PC-3 (cell line): ENCODE measurements at regions not wholly inside any gene's neighbourhood (a gene's known extent, or its start where the extent isn't known, plus 50 kb on each side); places are given as distances from the start of the nearest gene placed in this dataset.
"Not testable (repeated sequence)": the region's sequence is repeated elsewhere in the genome, so short reads cannot be mapped to it uniquely, and the experiment has no call there.

Experiments
- ATAC-seq: fragments of 200-7000 bp; cut with Tn5 transposase; 2 replicates; pipeline ENCODE4 v1.9.1; 2020; ENCODE audit warnings: mild to moderate bottlenecking, moderate library complexity
- BruUV-seq: library from RNA; stranded (reverse); fragments of 400-500 nt; replicated peaks from 2 replicates; lab custom pipeline; 2021; lab: Mats Ljungman, UMichigan
- CTCF ChIA-PET: fragments of 300-600 bp; sonication (Branson Sonifier 250); formaldehyde crosslinking; loops from one replicate; lab custom pipeline; 2022; ENCODE audit warnings: antibody characterized with exemption; lab: Charles Lee
- POLR2A ChIA-PET: fragments of 300-600 bp; sonication (Branson Sonifier 250); formaldehyde crosslinking; loops from one replicate; lab custom pipeline; 2022; ENCODE audit warnings: antibody characterized with exemption; ENCODE audit not compliant: unreplicated experiment; lab: Charles Lee
- DNase-seq: peaks from one replicate; pipeline ENCODE4 v3.0.0-alpha.2; 2015
- H2AFZ ChIP-seq: fragments of 300-600 bp; sonication (generic); 2 replicates; pipeline ENCODE4 v1.6.0; 2016; ENCODE audit warnings: antibody characterized with exemption, low read length
- H3F3A ChIP-seq: fragments of 300-600 bp; sonication (generic); one replicate; pipeline ENCODE4 v1.6.0; 2017; ENCODE audit warnings: antibody characterized with exemption, low read length, control low read depth, mild to moderate bottlenecking; ENCODE audit not compliant: unreplicated experiment
- H3K27ac ChIP-seq: fragments of 300-600 bp; sonication (generic); 2 replicates; pipeline ENCODE4 v1.5.1; 2016; ENCODE audit warnings: mild to moderate bottlenecking, low read length
- H3K27me3 ChIP-seq: fragments of 300-600 bp; sonication (generic); 2 replicates; pipeline ENCODE4 v1.6.1; 2016; ENCODE audit warnings: low read length, mixed read lengths
- H3K36me3 ChIP-seq: fragments of 300-600 bp; sonication (generic); 2 replicates; pipeline ENCODE4 v1.6.1; 2016; ENCODE audit warnings: low read depth, mixed run types, low read length, mixed read lengths
- H3K4me1 ChIP-seq: fragments of 300-600 bp; sonication (generic); 2 replicates; pipeline ENCODE4 v1.5.1; 2016; ENCODE audit warnings: low read length; ENCODE audit not compliant: insufficient read depth
- H3K4me2 ChIP-seq: fragments of 300-600 bp; sonication (generic); 2 replicates; pipeline ENCODE4 v1.6.0; 2016; ENCODE audit warnings: low read length
- H3K4me3 ChIP-seq: fragments of 300-600 bp; sonication (generic); 2 replicates; pipeline ENCODE4 v1.5.1; 2016; ENCODE audit warnings: mild to moderate bottlenecking, low read length, mixed read lengths
- H3K79me2 ChIP-seq: fragments of 300-600 bp; sonication (generic); 2 replicates; pipeline ENCODE4 v1.6.1; 2017; ENCODE audit warnings: low read length, mixed read lengths
- H3K9ac ChIP-seq: fragments of 300-600 bp; sonication (generic); 2 replicates; pipeline ENCODE4 v1.6.0; 2016; ENCODE audit warnings: mild to moderate bottlenecking, low read length
- H3K9me2 ChIP-seq: fragments of 300-600 bp; sonication (generic); replicated peaks from 2 replicates; pipeline ENCODE4 v1.6.1; 2016; ENCODE audit warnings: mixed run types, low read length, mixed read lengths
- H3K9me3 ChIP-seq: fragments of 300-600 bp; sonication (generic); 2 replicates; pipeline ENCODE4 v1.6.1; 2016; ENCODE audit warnings: low read length, mixed read lengths
- H4K20me1 ChIP-seq: fragments of 300-600 bp; sonication (generic); 2 replicates; pipeline ENCODE4 v1.6.1; 2016; ENCODE audit warnings: low read length, mixed read lengths
- CTCF ChIP-seq: fragments of 300-600 bp; sonication (generic); conservative IDR thresholded peaks from 2 replicates; pipeline ENCODE4 v1.5.1; 2017; ENCODE audit warnings: antibody characterized with exemption, low read depth, mild to moderate bottlenecking, low read length
- EZH2 ChIP-seq: fragments of 300-600 bp; sonication (generic); IDR thresholded peaks from one replicate; pipeline ENCODE4 v1.6.1; 2017; ENCODE audit warnings: antibody characterized with exemption, mild to moderate bottlenecking, low read length; ENCODE audit not compliant: unreplicated experiment
- EZH2phosphoT487 ChIP-seq: fragments of 300-600 bp; sonication (generic); IDR thresholded peaks from 2 replicates; pipeline ENCODE4 v1.6.1; 2018; ENCODE audit warnings: mild to moderate bottlenecking, antibody characterized with exemption, low read length, borderline replicate concordance
- intact Hi-C: fragments of 100-400 bp; cut with micrococcal nuclease; formaldehyde crosslinking; loops from 2 replicates; pipeline ENCODE4 v1.9.0; 2023

- H3K9ac ChIP-seq, result peak overlapping the region; percentile 20; the same call in 1 of the 2 replicates
- TF ChIP-seq CTCF, result no peak
- no peak for TF ChIP-seq EZH2phosphoT487
- no peak for TF ChIP-seq EZH2
- intact Hi-C loops, result loop anchor here (1.0 to 2.0 kb wide), 2 partner anchors 40 to 64 kb away; no protein-coding TSS in a partner anchor
- no peaks in the 10 kb centered on the region for H4K20me1 ChIP-seq
- no peaks in the 10 kb centered on the region for H3K79me2 ChIP-seq
- peak overlapping the region; percentile 35; the same call in 1 of the 2 replicates for H2AFZ ChIP-seq
- H3F3A ChIP-seq, result no peaks in the 10 kb centered on the region
- peak overlapping the region; percentile 54 for H3K4me2 ChIP-seq
- no TSS peak for BruUV-seq
- no peaks in the 10 kb centered on the region for H3K36me3 ChIP-seq
- DNase-seq (peak; percentile 94), ATAC-seq (peak; percentile 97)
- H3K27ac ChIP-seq, result peak overlapping the region; percentile 71
- ChIA-PET CTCF (no interaction called here), POLR2A (interaction anchor here (0.5 to 0.7 kb wide), 3 partner anchors 15 to 249 kb away, joined by 3 to 5 read pairs (median 3); no protein-coding TSS in a partner anchor)
- no peaks in the 10 kb centered on the region for H3K9me2 ChIP-seq
- no peaks in the 10 kb centered on the region for H3K9me3 ChIP-seq
- H3K4me3 ChIP-seq, result no peak overlapping the region
- H3K4me1 ChIP-seq, result peaks cover 38% of the 10 kb centered on the region
- H3K27me3 ChIP-seq, result no peaks in the 10 kb centered on the region
These were observed 56.2 kb upstream of the ABLIM1 start for GRCh38 chr10:114714281-114714741.

GRCh38 chr10:114715171-114715670, 57.1 kb upstream of the ABLIM1 start:
- DNase-seq (peak; percentile 57), ATAC-seq (peak; percentile 43; the same call in 1 of the 2 replicates)
- Histone ChIP-seq H3K4me1 (peaks cover 32% of the 10 kb centered on the region), H3K4me2 (peak overlapping the region; percentile 54), H3F3A (no peaks in the 10 kb centered on the region), H2AFZ (no peak overlapping the region), H3K27me3 (no peaks in the 10 kb centered on the region), H3K36me3 (no peaks in the 10 kb centered on the region), H3K9me3 (no peaks in the 10 kb centered on the region), H3K4me3 (peak overlapping the region; percentile 30; the same call in 1 of the 2 replicates), H3K79me2 (no peaks in the 10 kb centered on the region), H3K27ac (peak overlapping the region; percentile 71), H4K20me1 (no peaks in the 10 kb centered on the region), H3K9me2 (no peaks in the 10 kb centered on the region), H3K9ac (peak overlapping the region; percentile 14; the same call in 1 of the 2 replicates)
- intact Hi-C loops, result loop anchor here (2.0 kb wide), 1 partner anchor 64 kb away; no protein-coding TSS in a partner anchor
- ChIA-PET POLR2A (no interaction called here), CTCF (no interaction called here)
- TF ChIP-seq EZH2phosphoT487, result no peak
- TF ChIP-seq EZH2, result no peak
- no peak for TF ChIP-seq CTCF
- no TSS peak for BruUV-seq

- no peak overlapping the region for H3K4me2 ChIP-seq
- no peak for ATAC-seq
- H4K20me1 ChIP-seq, result no peaks in the 10 kb centered on the region
- peaks cover 32% of the 10 kb centered on the region for H3K4me1 ChIP-seq
- H2AFZ ChIP-seq, result no peak overlapping the region
- no peak overlapping the region for H3K4me3 ChIP-seq
- BruUV-seq, result no TSS peak
- no peaks in the 10 kb centered on the region for H3F3A ChIP-seq
- H3K9me2 ChIP-seq, result no peaks in the 10 kb centered on the region
- H3K27me3 ChIP-seq, result no peaks in the 10 kb centered on the region
- ChIA-PET POLR2A (no interaction called here), CTCF (no interaction called here)
- no peaks in the 10 kb centered on the region for H3K36me3 ChIP-seq
- H3K9me3 ChIP-seq, result no peaks in the 10 kb centered on the region
- DNase-seq, result no peak
- TF ChIP-seq EZH2phosphoT487 (no peak), CTCF (no peak), EZH2 (no peak)
- no peak overlapping the region for H3K27ac ChIP-seq
- no peaks in the 10 kb centered on the region for H3K79me2 ChIP-seq
- no peak overlapping the region for H3K9ac ChIP-seq
- intact Hi-C loops, result no loop called here
These were observed 58.8 kb upstream of the ABLIM1 start for GRCh38 chr10:114716811-114717404.

- H3K9ac ChIP-seq, H3K4me2 ChIP-seq, BruUV-seq, H3K27ac ChIP-seq, H3K4me3 ChIP-seq, intact Hi-C loops, H3K9me3 ChIP-seq, H4K20me1 ChIP-seq, H3F3A ChIP-seq, H3K27me3 ChIP-seq, H3K79me2 ChIP-seq, DNase-seq, CTCF ChIA-PET, H3K9me2 ChIP-seq, H2AFZ ChIP-seq, ATAC-seq, POLR2A ChIA-PET, H3K36me3 ChIP-seq: not testable (repeated sequence)
- H3K4me1 ChIP-seq, result peaks cover 32% of the 10 kb centered on the region
These were observed 59.8 kb upstream of the ABLIM1 start for GRCh38 chr10:114717881-114718280.
